Thyroid gland (tissue), 4 donors: ENCODE measurements at regions not wholly inside any gene's neighbourhood (a gene's known extent, or its start where the extent isn't known, plus 50 kb on each side); places are given as distances from the start of the nearest gene placed in this dataset.

Source experiments
- POLR2A ChIP-seq, 2 donors: fragments of 450-650 bp; IDR thresholded peaks; one replicate each; pipeline ENCODE4 v1.6.1; 2017; ENCODE audit warnings: antibody characterized with exemption in 2 of 2, mild to moderate bottlenecking in 2 of 2, moderate library complexity in 1 of 2
- TF ChIP-seq, protein P1 (sequence below), 6 experiments: fragments of 200-600 bp in 3 of 6; fragments of 450-650 bp in 3 of 6; sonication (generic) in 3 of 6; IDR thresholded peaks; one replicate each; pipeline ENCODE4 v1.5.1; 2016 to 2019; ENCODE audit warnings: antibody characterized with exemption in 6 of 6, mild to moderate bottlenecking in 2 of 6, inconsistent platforms in 1 of 6, moderate library complexity in 1 of 6

DNA sequence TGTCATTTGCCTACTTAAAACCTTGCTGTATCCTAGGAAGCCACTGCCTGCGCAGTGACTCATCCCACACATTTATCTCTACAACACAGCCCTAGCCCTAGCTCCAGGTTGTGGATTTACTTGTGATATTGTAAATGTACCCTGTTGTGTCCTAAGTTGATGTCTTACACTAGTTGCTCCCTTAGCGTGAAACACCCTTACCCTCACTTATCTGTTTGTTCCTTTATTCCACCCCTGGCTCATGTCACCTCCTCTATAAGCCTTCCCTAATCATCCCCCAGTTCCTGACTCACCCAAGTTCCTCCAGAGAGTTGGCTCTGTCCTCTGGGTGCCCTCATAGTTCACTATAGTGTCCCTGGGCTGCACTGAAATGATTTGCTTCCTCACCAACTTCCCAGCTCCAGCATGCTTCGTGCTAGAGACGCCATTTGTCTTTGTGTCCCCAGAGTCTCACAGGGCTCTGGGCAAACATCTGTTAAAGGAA lies 431.8 kb upstream of the FAT3 start:
- TF ChIP-seq, protein P1, sequence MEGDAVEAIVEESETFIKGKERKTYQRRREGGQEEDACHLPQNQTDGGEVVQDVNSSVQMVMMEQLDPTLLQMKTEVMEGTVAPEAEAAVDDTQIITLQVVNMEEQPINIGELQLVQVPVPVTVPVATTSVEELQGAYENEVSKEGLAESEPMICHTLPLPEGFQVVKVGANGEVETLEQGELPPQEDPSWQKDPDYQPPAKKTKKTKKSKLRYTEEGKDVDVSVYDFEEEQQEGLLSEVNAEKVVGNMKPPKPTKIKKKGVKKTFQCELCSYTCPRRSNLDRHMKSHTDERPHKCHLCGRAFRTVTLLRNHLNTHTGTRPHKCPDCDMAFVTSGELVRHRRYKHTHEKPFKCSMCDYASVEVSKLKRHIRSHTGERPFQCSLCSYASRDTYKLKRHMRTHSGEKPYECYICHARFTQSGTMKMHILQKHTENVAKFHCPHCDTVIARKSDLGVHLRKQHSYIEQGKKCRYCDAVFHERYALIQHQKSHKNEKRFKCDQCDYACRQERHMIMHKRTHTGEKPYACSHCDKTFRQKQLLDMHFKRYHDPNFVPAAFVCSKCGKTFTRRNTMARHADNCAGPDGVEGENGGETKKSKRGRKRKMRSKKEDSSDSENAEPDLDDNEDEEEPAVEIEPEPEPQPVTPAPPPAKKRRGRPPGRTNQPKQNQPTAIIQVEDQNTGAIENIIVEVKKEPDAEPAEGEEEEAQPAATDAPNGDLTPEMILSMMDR (IDR thresholded peaks at IDR 0.05), result no peak
- no peak for TF ChIP-seq POLR2A (IDR thresholded peaks at IDR 0.05)
